ENCODE measurements at regions not wholly inside any gene's neighbourhood (a gene's known extent, or its start where the extent isn't known, plus 50 kb on each side); places are given as distances from the start of the nearest gene placed in this dataset.

GRCh38 chr15:88391700-88392099 is 75.5 kb downstream of the MRPL46 start:
- Histone ChIP-seq H3K9me3 (replicated peaks; ENCODE audit: insufficient read depth, low read length) (no peaks in the 10 kb centered on the region), H3K79me2 (ENCODE audit: low read length) (no peaks in the 10 kb centered on the region), H3F3A (ENCODE audit: insufficient read depth, low read length) (no peaks in the 10 kb centered on the region), H3K4me2 (ENCODE audit: low read depth, low read length) (no peak overlapping the region), H3K27ac (ENCODE audit: low read length) (no peak overlapping the region), H3K4me3 (ENCODE audit: low read length) (no peak overlapping the region), H3K36me3 (replicated peaks; ENCODE audit: insufficient read depth, low read length) (no peaks in the 10 kb centered on the region), H3K9me2 (replicated peaks; ENCODE audit: insufficient read depth, low read length) (no peaks in the 10 kb centered on the region), H4K20me1 (ENCODE audit: insufficient read depth, low read length) (no peaks in the 10 kb centered on the region), H3K9ac (ENCODE audit: low read length) (no peak overlapping the region), H3K27me3 (replicated peaks; ENCODE audit: insufficient read depth, low read length) (no peaks in the 10 kb centered on the region), H2AFZ (ENCODE audit: low read length) (no peak overlapping the region), H3K4me1 (ENCODE audit: low read length) (0 out of 2 replicates have a peak, but pooled peaks cover 4% of the 10 kb centered on the region)
- DNase-seq: no peak
- TF ChIP-seq EZH2phosphoT487 (IDR thresholded peaks at IDR 0.05; ENCODE audit: low read length): no peak
- no peak for TF ChIP-seq EZH2 (optimal IDR thresholded peaks at IDR 0.05; ENCODE audit: low read depth, low read length)
- no peak for TF ChIP-seq CTCF (IDR thresholded peaks at IDR 0.05; ENCODE audit: low read length)

- no peaks in the 10 kb centered on the region for H3K9me3 ChIP-seq (replicated peaks; ENCODE audit: insufficient read depth, low read length)
- H3K27me3 ChIP-seq (replicated peaks; ENCODE audit: insufficient read depth, low read length): no peaks in the 10 kb centered on the region
- H2AFZ ChIP-seq (ENCODE audit: low read length): no peak overlapping the region
- no peak overlapping the region for H3K9ac ChIP-seq (ENCODE audit: low read length)
- H3K36me3 ChIP-seq (replicated peaks; ENCODE audit: insufficient read depth, low read length): no peaks in the 10 kb centered on the region
- no peak overlapping the region for H3K4me3 ChIP-seq (ENCODE audit: low read length)
- no peak for DNase-seq
- no peak overlapping the region for H3K4me2 ChIP-seq (ENCODE audit: low read depth, low read length)
- no peak overlapping the region for H3K27ac ChIP-seq (ENCODE audit: low read length)
- H3K79me2 ChIP-seq (ENCODE audit: low read length): no peaks in the 10 kb centered on the region
- H3F3A ChIP-seq (ENCODE audit: insufficient read depth, low read length): no peaks in the 10 kb centered on the region
- no peaks in the 10 kb centered on the region for H4K20me1 ChIP-seq (ENCODE audit: insufficient read depth, low read length)
- TF ChIP-seq CTCF (IDR thresholded peaks at IDR 0.05; ENCODE audit: low read length) (no peak), EZH2phosphoT487 (IDR thresholded peaks at IDR 0.05; ENCODE audit: low read length) (no peak), EZH2 (optimal IDR thresholded peaks at IDR 0.05; ENCODE audit: low read depth, low read length) (no peak)
- H3K4me1 ChIP-seq (ENCODE audit: low read length): 0 out of 2 replicates have a peak, but pooled peaks cover 4% of the 10 kb centered on the region
- no peaks in the 10 kb centered on the region for H3K9me2 ChIP-seq (replicated peaks; ENCODE audit: insufficient read depth, low read length)
Observed at GRCh38 chr15:88391006-88391405, 76.2 kb downstream of the MRPL46 start.

GRCh38 chr15:88390164-88390901 is 76.9 kb downstream of the MRPL46 start:
- Histone ChIP-seq H3K4me3 (ENCODE audit: low read length) (no peak overlapping the region), H3K9me2 (replicated peaks; ENCODE audit: insufficient read depth, low read length) (no peaks in the 10 kb centered on the region), H3K9me3 (replicated peaks; ENCODE audit: insufficient read depth, low read length) (no peaks in the 10 kb centered on the region), H2AFZ (ENCODE audit: low read length) (no peak overlapping the region), H3K27me3 (replicated peaks; ENCODE audit: insufficient read depth, low read length) (no peaks in the 10 kb centered on the region), H3K4me1 (ENCODE audit: low read length) (0 out of 2 replicates have a peak, but pooled peaks cover 4% of the 10 kb centered on the region), H3K4me2 (ENCODE audit: low read depth, low read length) (no peak overlapping the region), H3K36me3 (replicated peaks; ENCODE audit: insufficient read depth, low read length) (no peaks in the 10 kb centered on the region), H3K79me2 (ENCODE audit: low read length) (no peaks in the 10 kb centered on the region), H4K20me1 (ENCODE audit: insufficient read depth, low read length) (no peaks in the 10 kb centered on the region), H3F3A (ENCODE audit: insufficient read depth, low read length) (no peaks in the 10 kb centered on the region), H3K27ac (ENCODE audit: low read length) (no peak overlapping the region), H3K9ac (ENCODE audit: low read length) (no peak overlapping the region)
- no peak for DNase-seq
- TF ChIP-seq CTCF (IDR thresholded peaks at IDR 0.05; ENCODE audit: low read length): no peak
- no peak for TF ChIP-seq EZH2 (optimal IDR thresholded peaks at IDR 0.05; ENCODE audit: low read depth, low read length)
- TF ChIP-seq EZH2phosphoT487 (IDR thresholded peaks at IDR 0.05; ENCODE audit: low read length): no peak
